ENCODE measurements at regions not wholly inside any gene's neighbourhood (a gene's known extent, or its start where the extent isn't known, plus 50 kb on each side); places are given as distances from the start of the nearest gene placed in this dataset.

DNA sequence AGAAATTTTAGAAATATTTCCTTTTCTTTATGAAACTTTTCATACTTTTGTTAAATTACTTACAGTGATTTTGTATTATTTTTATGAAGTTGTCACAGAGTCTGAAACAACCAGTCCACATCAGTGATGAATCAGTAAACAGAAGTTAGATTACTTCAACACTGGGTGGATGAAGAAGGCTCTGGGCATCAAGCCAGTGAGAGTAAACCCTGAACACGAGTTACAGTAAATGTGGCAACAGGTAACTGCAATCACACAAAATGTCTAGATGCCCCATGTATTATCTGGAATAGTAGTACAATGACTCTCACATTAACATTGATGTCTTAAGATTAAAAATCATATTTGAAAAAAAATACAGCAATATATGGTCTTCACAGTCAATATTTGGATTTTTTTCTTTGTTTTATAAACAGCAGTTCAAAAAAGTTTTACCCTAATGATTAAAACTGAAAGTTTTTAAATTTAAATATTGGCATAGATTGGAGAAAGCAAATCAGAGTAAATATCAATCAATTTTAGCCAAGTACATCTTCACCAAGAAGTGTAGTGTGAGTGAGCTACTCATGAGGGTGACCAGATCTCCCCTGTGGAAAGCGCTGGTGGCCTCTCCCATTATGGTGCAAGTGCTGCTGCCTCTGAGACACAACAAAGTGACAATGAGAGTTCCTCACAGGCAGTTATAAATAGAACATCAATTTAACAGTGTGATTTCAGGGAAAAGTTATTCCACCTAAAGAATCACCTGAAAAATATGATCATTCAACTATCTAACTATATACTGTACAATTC is 63.2 kb upstream of the UGT2B7 start:
- TF ChIP-seq FOXM1 (IDR thresholded peaks at IDR 0.05; ENCODE audit: borderline replicate concordance), result no peak
- no peak for TF ChIP-seq FOXA1 (IDR thresholded peaks at IDR 0.05)
- no peak for TF ChIP-seq L3MBTL2 (conservative IDR thresholded peaks at IDR 0.05)
- TF ChIP-seq, protein P1, sequence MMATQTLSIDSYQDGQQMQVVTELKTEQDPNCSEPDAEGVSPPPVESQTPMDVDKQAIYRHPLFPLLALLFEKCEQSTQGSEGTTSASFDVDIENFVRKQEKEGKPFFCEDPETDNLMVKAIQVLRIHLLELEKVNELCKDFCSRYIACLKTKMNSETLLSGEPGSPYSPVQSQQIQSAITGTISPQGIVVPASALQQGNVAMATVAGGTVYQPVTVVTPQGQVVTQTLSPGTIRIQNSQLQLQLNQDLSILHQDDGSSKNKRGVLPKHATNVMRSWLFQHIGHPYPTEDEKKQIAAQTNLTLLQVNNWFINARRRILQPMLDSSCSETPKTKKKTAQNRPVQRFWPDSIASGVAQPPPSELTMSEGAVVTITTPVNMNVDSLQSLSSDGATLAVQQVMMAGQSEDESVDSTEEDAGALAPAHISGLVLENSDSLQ (IDR thresholded peaks at IDR 0.05), result no peak
- no peak for TF ChIP-seq LEF1 (IDR thresholded peaks at IDR 0.05; ENCODE audit: borderline replicate concordance)
- TF ChIP-seq BHLHE40 (IDR thresholded peaks at IDR 0.05; ENCODE audit: borderline replicate concordance), result no peak
- TF ChIP-seq ZNF384 (IDR thresholded peaks at IDR 0.05), result no peak
- no peak for TF ChIP-seq FOXK2 (IDR thresholded peaks at IDR 0.05)
- TF ChIP-seq SP1 (IDR thresholded peaks at IDR 0.05), result no peak
